HS-5 (cell line): ENCODE measurements at regions not wholly inside any gene's neighbourhood (a gene's known extent, or its start where the extent isn't known, plus 50 kb on each side); places are given as distances from the start of the nearest gene placed in this dataset.

ENCODE experiments used
- DNase-seq: peaks from one replicate; pipeline ENCODE4 v3.0.0-alpha.2; 2012; ENCODE audit warnings: low read depth

- no peak for DNase-seq
These were observed 891.3 kb upstream of the SLC39A10 start for GRCh38 chr2:194765723-194766122.

GRCh38 chr2:194750926-194751325, 906.1 kb upstream of the SLC39A10 start:
- DNase-seq = no peak

GRCh38 chr2:194745557-194746146, 911.4 kb upstream of the SLC39A10 start:
- DNase-seq = no peak

GRCh38 chr2:194742706-194743105, 914.3 kb upstream of the SLC39A10 start:
- DNase-seq = no peak

- DNase-seq = no peak
These were observed 917.8 kb upstream of the SLC39A10 start for GRCh38 chr2:194739217-194739616.

GRCh38 chr2:194735837-194736542, 921.0 kb upstream of the SLC39A10 start:
- no peak for DNase-seq

- DNase-seq = no peak
These were observed 926.8 kb upstream of the SLC39A10 start for GRCh38 chr2:194730266-194730665.

- DNase-seq = no peak
These were observed 931.9 kb upstream of the SLC39A10 start for GRCh38 chr2:194725169-194725568.

- DNase-seq = no peak
These were observed 933.6 kb upstream of the SLC39A10 start for GRCh38 chr2:194723446-194723845.

- no peak for DNase-seq
These were observed 935.8 kb upstream of the SLC39A10 start for GRCh38 chr2:194721227-194721626.

- no peak for DNase-seq
These were observed 936.6 kb upstream of the SLC39A10 start for GRCh38 chr2:194720462-194720861.

- DNase-seq = no peak
These were observed 938.1 kb upstream of the SLC39A10 start for GRCh38 chr2:194718881-194719280.

- DNase-seq = no peak
These were observed 942.5 kb upstream of the SLC39A10 start for GRCh38 chr2:194714541-194714940.

- no peak for DNase-seq
These were observed 947.2 kb upstream of the SLC39A10 start for GRCh38 chr2:194709840-194710239.

GRCh38 chr2:194706179-194706578, 950.8 kb upstream of the SLC39A10 start:
- no peak for DNase-seq

GRCh38 chr2:194705398-194705797, 951.6 kb upstream of the SLC39A10 start:
- DNase-seq = no peak

- DNase-seq = no peak
These were observed 956.3 kb upstream of the SLC39A10 start for GRCh38 chr2:194700726-194701125.

- no peak for DNase-seq
These were observed 956.9 kb upstream of the SLC39A10 start for GRCh38 chr2:194700116-194700515.

GRCh38 chr2:194698012-194698411, 959.0 kb upstream of the SLC39A10 start:
- DNase-seq = no peak

- DNase-seq = no peak
These were observed 959.6 kb upstream of the SLC39A10 start for GRCh38 chr2:194697439-194697838.

GRCh38 chr2:194696690-194697089, 960.3 kb upstream of the SLC39A10 start:
- no peak for DNase-seq

- DNase-seq = no peak
These were observed 970.5 kb upstream of the SLC39A10 start for GRCh38 chr2:194686569-194686968.

GRCh38 chr2:194674043-194674442, 983.0 kb upstream of the SLC39A10 start:
- no peak for DNase-seq

GRCh38 chr2:194672994-194673393, 984.0 kb upstream of the SLC39A10 start:
- DNase-seq = no peak
